ENCODE measurements at regions not wholly inside any gene's neighbourhood (a gene's known extent, or its start where the extent isn't known, plus 50 kb on each side); places are given as distances from the start of the nearest gene placed in this dataset.
"Not testable (repeated sequence)": the region's sequence is repeated elsewhere in the genome, so short reads cannot be mapped to it uniquely, and the experiment has no call there.

- not testable (repeated sequence) for TF ChIP-seq CTCF (IDR thresholded peaks at IDR 0.05); TCF7L2 (IDR thresholded peaks at IDR 0.05; ENCODE audit: low read depth, low read length); POLR2AphosphoS5 (IDR thresholded peaks at IDR 0.05; ENCODE audit: low read depth, low read length)
Observed at GRCh38 chr12:31162896-31163560, 89.4 kb downstream of the DDX11 start.
